Tibial artery (tissue), 4 donors: ENCODE measurements at regions not wholly inside any gene's neighbourhood (a gene's known extent, or its start where the extent isn't known, plus 50 kb on each side); places are given as distances from the start of the nearest gene placed in this dataset.
"Not testable (repeated sequence)": the region's sequence is repeated elsewhere in the genome, so short reads cannot be mapped to it uniquely, and the experiment has no call there.

Experiments used
- DNase-seq, 2 donors: peaks; one replicate each; pipeline ENCODE4 v3.0.0-alpha.2; 2019
- H3K27ac ChIP-seq, 2 donors: fragments of 200-600 bp; sonication (generic) in 1 of 2; 1 replicate in 1 of 2; 2 replicates in 1 of 2; pipeline ENCODE4 v1.5.1; 2018 to 2019; ENCODE audit warnings: mild to moderate bottlenecking in 1 of 2
- H3K27me3 ChIP-seq, 2 donors: fragments of 200-600 bp; sonication (generic) in 1 of 2; one replicate each; pipeline versions ENCODE4 v1.5.1 to v1.6.0; 2016 to 2019
- H3K36me3 ChIP-seq, 3 donors: fragments of 200-600 bp; sonication (generic) in 2 of 3; one replicate each; pipeline ENCODE4 v1.5.1; 2016 to 2019; ENCODE audit warnings: mild to moderate bottlenecking in 2 of 3
- H3K4me1 ChIP-seq, 4 donors: fragments of 200-600 bp; sonication (generic) in 2 of 4; 1 replicate in 3 of 4; 2 replicates in 1 of 4; pipeline ENCODE4 v1.5.1; 2016 to 2019
- H3K4me3 ChIP-seq, 2 donors: fragments of 200-600 bp; sonication (generic) in 1 of 2; 1 replicate in 1 of 2; 2 replicates in 1 of 2; pipeline ENCODE4 v1.5.1; 2018 to 2019; ENCODE audit warnings: mild to moderate bottlenecking in 2 of 2
- H3K9me3 ChIP-seq, 3 donors: fragments of 200-600 bp; sonication (generic) in 1 of 3; one replicate each; pipeline ENCODE4 v1.5.1; 2016 to 2019
- CTCF ChIP-seq, 2 experiments: fragments of 200-600 bp in 1 of 2; fragments of 450-650 bp in 1 of 2; IDR thresholded peaks; one replicate each; pipeline ENCODE4 v1.5.1; 2017 to 2019; ENCODE audit warnings: antibody characterized with exemption in 2 of 2, mild to moderate bottlenecking in 1 of 2, moderate library complexity in 1 of 2
- intact Hi-C: fragments of 100-400 bp; cut with DNase I; formaldehyde crosslinking; loops from one replicate; pipeline ENCODE4 v1.15.0; 2023; ENCODE audit warnings: low total_unique reads

DNA sequence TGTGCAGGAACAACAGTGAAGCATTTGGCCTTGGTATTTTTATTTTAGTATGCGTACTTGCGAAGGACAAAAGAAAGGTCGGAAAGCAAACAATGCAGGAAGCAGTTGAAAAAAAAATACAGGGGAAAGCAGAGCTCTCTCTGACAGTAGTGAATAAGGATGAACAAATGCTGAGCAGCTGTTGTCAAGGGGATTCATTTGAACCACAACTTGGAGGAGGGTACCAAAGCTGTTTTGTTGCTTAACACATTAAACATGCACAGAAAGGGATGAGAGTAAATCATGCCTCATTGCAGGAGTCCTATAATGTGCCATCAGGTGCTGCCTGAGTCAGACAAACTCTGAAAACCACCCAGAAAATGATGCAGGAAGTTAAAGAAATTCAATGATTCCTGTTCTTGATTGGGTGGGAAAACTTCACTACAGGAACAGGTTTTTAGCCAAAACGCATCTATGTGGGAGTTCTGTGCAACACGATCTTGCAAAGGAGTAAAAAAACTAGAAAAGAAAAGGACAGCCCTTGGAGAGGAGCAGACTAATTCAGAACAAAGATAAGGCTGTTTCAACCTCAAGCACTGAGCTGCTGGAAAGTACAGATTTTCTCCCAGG, 2113.5 kb downstream of the LRRC4C start:
- DNase-seq: no peak
- TF ChIP-seq CTCF (IDR thresholded peaks at IDR 0.05): no peak
- Histone ChIP-seq H3K36me3 (no peaks in the 10 kb centered on the region), H3K9me3 (no peaks in the 10 kb centered on the region), H3K4me3 (no peak overlapping the region), H3K27me3 (no peaks in the 10 kb centered on the region), H3K4me1 (no peaks in the 10 kb centered on the region), H3K27ac (no peak overlapping the region)
- intact Hi-C loops: no loop called here

DNA sequence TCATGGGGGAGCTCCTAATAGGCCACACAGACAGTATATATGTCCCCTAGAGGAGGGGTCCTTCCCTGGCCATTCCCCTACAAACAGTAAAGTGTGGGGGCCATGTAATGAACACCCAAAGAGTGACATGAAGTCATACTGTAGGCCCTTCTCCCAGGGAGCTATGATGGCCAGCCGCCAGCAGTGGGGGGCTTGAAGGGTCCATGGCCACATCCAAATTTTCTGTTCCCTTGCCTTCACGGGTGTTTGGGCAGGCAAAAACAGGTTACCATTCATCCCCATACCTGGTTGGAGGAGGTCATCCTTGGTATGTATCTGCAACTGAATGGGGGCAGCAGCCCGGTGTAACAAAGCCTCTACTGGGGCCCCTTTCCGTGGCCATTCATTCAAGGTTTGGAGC, 2118.0 kb downstream of the LRRC4C start:
- no peak overlapping the region for H3K27ac ChIP-seq
- no peak overlapping the region for H3K4me3 ChIP-seq
- intact Hi-C loops: no loop called here
- H3K27me3 ChIP-seq: no peaks in the 10 kb centered on the region
- no peak for TF ChIP-seq CTCF (IDR thresholded peaks at IDR 0.05)
- no peaks in the 10 kb centered on the region for H3K9me3 ChIP-seq
- H3K4me1 ChIP-seq: no peaks in the 10 kb centered on the region
- no peaks in the 10 kb centered on the region for H3K36me3 ChIP-seq
- DNase-seq: no peak

DNA sequence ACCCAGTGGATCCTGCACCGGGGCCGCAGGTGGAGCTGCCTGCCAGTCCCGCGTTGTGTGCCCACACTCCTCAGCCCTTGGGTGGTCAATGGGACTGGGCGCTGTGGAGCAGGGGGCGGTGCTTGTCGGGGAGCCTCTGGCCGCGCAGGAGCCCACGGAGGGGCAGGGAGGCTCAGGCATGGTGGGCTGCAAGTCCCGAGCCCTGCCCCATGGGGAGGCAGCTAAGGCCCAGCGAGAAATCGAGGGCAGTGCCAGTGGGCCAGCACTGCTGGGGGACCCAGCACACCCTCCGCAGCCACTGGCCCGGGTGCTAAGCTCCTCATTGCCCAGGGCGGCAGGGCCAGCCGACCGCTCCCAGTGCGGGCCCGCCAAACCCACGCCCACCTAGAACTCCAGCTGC, 2126.4 kb downstream of the LRRC4C start:
- DNase-seq, H3K9me3 ChIP-seq, H3K27ac ChIP-seq, H3K4me1 ChIP-seq, H3K4me3 ChIP-seq, H3K27me3 ChIP-seq, H3K36me3 ChIP-seq: not testable (repeated sequence)
- intact Hi-C loops: loop anchor here (10.0 kb wide), 1 partner anchor 1968 kb away; no protein-coding TSS in a partner anchor

DNA sequence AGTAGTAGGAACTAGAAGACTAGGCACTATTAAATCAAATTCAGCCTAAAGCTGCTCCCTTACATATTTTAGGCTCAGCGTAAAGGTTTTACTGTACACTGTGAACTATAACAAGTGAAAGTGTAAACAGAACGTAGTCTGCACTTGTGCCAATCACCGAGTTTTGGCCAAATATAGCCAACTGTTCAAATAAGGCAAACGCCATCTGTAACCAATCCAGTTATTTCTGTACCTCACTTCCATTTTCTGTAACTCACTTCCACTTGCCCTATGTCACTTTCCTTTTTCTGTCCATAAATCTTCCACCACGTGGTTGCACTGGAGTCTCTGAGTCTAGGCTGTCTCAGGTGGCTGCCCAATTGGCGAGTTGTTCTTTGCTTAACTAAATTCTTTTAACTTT, 2132.2 kb downstream of the LRRC4C start:
- Histone ChIP-seq H3K36me3 (no peaks in the 10 kb centered on the region), H3K4me1 (no peaks in the 10 kb centered on the region), H3K27me3 (no peaks in the 10 kb centered on the region), H3K4me3 (no peak overlapping the region), H3K9me3 (no peaks in the 10 kb centered on the region), H3K27ac (no peak overlapping the region)
- intact Hi-C loops: no loop called here
- no peak for DNase-seq
- TF ChIP-seq CTCF (IDR thresholded peaks at IDR 0.05): no peak

- H3K4me1 ChIP-seq, intact Hi-C loops, H3K36me3 ChIP-seq, H3K27ac ChIP-seq, DNase-seq, H3K27me3 ChIP-seq, H3K4me3 ChIP-seq, H3K9me3 ChIP-seq: not testable (repeated sequence)
Measured at GRCh38 chr11:39311888-39312287, 2147.6 kb downstream of the LRRC4C start.

DNA sequence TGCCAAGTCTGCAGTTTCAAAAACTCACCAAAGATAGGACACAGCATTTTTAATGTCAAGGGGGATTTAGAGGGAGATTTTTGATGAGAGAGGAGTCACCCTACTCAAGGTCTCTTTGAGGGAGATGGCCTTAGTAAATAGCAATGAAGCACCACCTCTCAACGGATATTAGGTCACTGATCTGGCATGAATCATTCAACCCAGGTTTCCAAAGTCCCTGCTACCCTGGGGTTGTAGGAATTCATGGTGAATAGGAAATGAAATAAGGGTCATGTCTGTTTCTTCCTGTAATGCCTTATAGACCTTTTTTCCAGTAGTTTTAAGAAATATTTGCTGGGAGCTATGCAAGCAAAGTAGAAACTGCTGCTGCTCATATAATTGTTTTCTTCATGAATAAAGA, 2154.9 kb downstream of the LRRC4C start:
- H3K4me3 ChIP-seq: no peak overlapping the region
- no peak for TF ChIP-seq CTCF (IDR thresholded peaks at IDR 0.05)
- H3K27ac ChIP-seq: no peak overlapping the region
- no peaks in the 10 kb centered on the region for H3K36me3 ChIP-seq
- H3K27me3 ChIP-seq: no peaks in the 10 kb centered on the region
- DNase-seq: no peak
- intact Hi-C loops: no loop called here
- no peaks in the 10 kb centered on the region for H3K4me1 ChIP-seq
- peaks cover 0 to 7% (median 4%) of the 10 kb centered on the region in 3 donors for H3K9me3 ChIP-seq

DNA sequence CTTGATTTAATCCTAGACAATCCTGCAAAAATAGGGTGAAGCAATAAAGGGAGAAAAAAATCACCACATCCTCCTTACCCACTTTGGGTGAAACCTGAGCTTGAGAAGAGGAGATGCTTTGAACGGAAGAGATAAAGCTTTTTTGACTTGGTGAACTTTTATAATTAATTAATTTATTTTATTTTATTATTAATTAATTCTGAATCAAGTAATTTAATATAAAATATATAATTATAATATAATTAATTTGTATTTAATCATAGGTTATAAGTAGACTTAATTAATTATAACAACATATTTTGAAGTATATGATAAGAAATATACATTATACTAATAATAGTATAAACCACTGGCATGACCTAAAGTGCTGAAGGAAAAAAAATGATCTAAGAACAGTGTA, 2164.8 kb downstream of the LRRC4C start:
- no peak for DNase-seq
- H3K27me3 ChIP-seq: no peaks in the 10 kb centered on the region
- no peak overlapping the region for H3K27ac ChIP-seq
- TF ChIP-seq CTCF (IDR thresholded peaks at IDR 0.05): no peak
- no peaks in the 10 kb centered on the region for H3K4me1 ChIP-seq
- intact Hi-C loops: no loop called here
- H3K9me3 ChIP-seq: no peaks in the 10 kb centered on the region
- H3K4me3 ChIP-seq: no peak overlapping the region
- H3K36me3 ChIP-seq: no peaks in the 10 kb centered on the region
